Chondrocyte (in vitro differentiated cells): ENCODE measurements at regions not wholly inside any gene's neighbourhood (a gene's known extent, or its start where the extent isn't known, plus 50 kb on each side); places are given as distances from the start of the nearest gene placed in this dataset.

Experiments
- DNase-seq: peaks from one replicate; pipeline ENCODE4 v3.0.0; 2021; ENCODE audit warnings: mixed read lengths, low spot score
- H3K27ac Mint-ChIP-seq: one replicate; pipeline ENCODE4 v1.8.0; 2021; ENCODE audit warnings: mild to moderate bottlenecking, moderate library complexity, mixed read lengths; ENCODE audit not compliant: unreplicated experiment
- H3K27me3 Mint-ChIP-seq: 2 replicates; pipeline ENCODE4 v1.8.0; 2021; ENCODE audit warnings: low read depth, mixed read lengths
- H3K36me3 Mint-ChIP-seq: 2 replicates; pipeline ENCODE4 v1.8.0; 2021; ENCODE audit warnings: low read depth, mixed read lengths
- H3K4me1 Mint-ChIP-seq: 2 replicates; pipeline ENCODE4 v1.8.0; 2021; ENCODE audit warnings: low read depth, mild to moderate bottlenecking, mixed read lengths
- H3K4me3 Mint-ChIP-seq: one replicate; pipeline ENCODE4 v1.8.0; 2021; ENCODE audit warnings: mild to moderate bottlenecking, moderate library complexity, mixed read lengths; ENCODE audit not compliant: unreplicated experiment
- H3K9me3 Mint-ChIP-seq: 2 replicates; pipeline ENCODE4 v1.8.0; 2021; ENCODE audit warnings: low read depth, mixed read lengths
- TF ChIP-seq, protein P1 (sequence below): fragments of 200-600 bp; sonication (generic); IDR thresholded peaks from 2 replicates; pipeline ENCODE4 v1.5.0; 2021; ENCODE audit warnings: antibody characterized with exemption, mild to moderate bottlenecking, moderate library complexity

- peaks cover 9% of the 10 kb centered on the region for H3K27me3 Mint-ChIP-seq
- TF ChIP-seq, protein P1, sequence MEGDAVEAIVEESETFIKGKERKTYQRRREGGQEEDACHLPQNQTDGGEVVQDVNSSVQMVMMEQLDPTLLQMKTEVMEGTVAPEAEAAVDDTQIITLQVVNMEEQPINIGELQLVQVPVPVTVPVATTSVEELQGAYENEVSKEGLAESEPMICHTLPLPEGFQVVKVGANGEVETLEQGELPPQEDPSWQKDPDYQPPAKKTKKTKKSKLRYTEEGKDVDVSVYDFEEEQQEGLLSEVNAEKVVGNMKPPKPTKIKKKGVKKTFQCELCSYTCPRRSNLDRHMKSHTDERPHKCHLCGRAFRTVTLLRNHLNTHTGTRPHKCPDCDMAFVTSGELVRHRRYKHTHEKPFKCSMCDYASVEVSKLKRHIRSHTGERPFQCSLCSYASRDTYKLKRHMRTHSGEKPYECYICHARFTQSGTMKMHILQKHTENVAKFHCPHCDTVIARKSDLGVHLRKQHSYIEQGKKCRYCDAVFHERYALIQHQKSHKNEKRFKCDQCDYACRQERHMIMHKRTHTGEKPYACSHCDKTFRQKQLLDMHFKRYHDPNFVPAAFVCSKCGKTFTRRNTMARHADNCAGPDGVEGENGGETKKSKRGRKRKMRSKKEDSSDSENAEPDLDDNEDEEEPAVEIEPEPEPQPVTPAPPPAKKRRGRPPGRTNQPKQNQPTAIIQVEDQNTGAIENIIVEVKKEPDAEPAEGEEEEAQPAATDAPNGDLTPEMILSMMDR: no peak
- DNase-seq: no peak
- H3K4me1 Mint-ChIP-seq: no peaks in the 10 kb centered on the region
- H3K9me3 Mint-ChIP-seq: peaks cover 5% of the 10 kb centered on the region
- no peak overlapping the region for H3K4me3 Mint-ChIP-seq
- no peak overlapping the region for H3K27ac Mint-ChIP-seq
- no peaks in the 10 kb centered on the region for H3K36me3 Mint-ChIP-seq
These were observed 450.0 kb downstream of the IPMK start for GRCh38 chr10:57817741-57818140.

DNA sequence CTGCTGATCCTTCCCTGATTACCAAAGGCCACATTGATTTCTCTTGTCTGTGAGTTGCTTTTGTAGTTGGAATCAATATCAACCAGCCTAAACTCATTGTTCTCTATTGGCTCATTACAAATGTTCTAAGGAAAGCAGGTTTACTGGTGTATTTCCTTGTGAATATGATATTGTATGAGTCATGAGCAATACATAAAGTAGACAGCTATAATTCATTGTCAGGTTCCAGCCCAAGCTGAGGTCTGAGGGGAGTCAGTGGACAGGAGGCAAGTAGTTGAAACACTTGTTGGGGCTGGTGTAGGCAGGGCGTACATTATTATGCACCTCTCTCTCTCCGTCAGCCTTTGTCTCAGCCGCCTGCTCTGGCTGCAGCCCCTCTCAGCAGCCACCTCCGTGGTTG lies 451.7 kb downstream of the IPMK start:
- Mint-ChIP-seq H3K36me3 (no peaks in the 10 kb centered on the region), H3K27ac (no peak overlapping the region), H3K4me1 (no peaks in the 10 kb centered on the region), H3K9me3 (peaks cover 5% of the 10 kb centered on the region), H3K27me3 (peaks cover 20% of the 10 kb centered on the region), H3K4me3 (no peak overlapping the region)
- TF ChIP-seq, protein P1: no peak
- no peak for DNase-seq

- H3K27ac Mint-ChIP-seq: no peak overlapping the region
- H3K4me3 Mint-ChIP-seq: no peak overlapping the region
- no peaks in the 10 kb centered on the region for H3K36me3 Mint-ChIP-seq
- peaks cover 10% of the 10 kb centered on the region for H3K9me3 Mint-ChIP-seq
- no peak for DNase-seq
- no peaks in the 10 kb centered on the region for H3K4me1 Mint-ChIP-seq
- TF ChIP-seq, protein P1: no peak
- H3K27me3 Mint-ChIP-seq: peaks cover 28% of the 10 kb centered on the region
These were observed 457.7 kb downstream of the IPMK start for GRCh38 chr10:57809961-57810360.

DNA sequence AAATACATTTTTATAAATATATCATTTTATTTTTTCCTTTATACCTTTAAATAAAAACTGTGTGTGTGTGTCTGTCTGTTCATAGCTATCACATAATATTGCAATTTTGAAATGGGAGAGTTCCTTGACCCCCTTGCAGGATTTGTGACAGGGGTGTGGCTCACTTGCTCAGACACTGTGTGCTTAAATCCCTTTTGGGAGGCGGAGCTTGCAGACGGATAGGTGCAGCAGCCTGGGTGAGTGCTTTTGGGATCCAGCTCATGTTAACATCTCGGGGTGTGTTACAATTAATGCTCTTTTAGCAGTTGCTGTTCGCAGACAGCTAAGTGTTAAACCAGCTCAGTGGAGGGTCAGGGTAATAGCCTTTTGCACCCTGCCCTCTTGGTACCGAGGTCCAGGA lies 459.8 kb downstream of the IPMK start:
- Mint-ChIP-seq H3K36me3 (no peaks in the 10 kb centered on the region), H3K27ac (no peak overlapping the region), H3K4me1 (no peaks in the 10 kb centered on the region), H3K27me3 (peaks cover 35% of the 10 kb centered on the region), H3K9me3 (peaks cover 10% of the 10 kb centered on the region), H3K4me3 (no peak overlapping the region)
- TF ChIP-seq, protein P1: no peak
- DNase-seq: no peak

DNA sequence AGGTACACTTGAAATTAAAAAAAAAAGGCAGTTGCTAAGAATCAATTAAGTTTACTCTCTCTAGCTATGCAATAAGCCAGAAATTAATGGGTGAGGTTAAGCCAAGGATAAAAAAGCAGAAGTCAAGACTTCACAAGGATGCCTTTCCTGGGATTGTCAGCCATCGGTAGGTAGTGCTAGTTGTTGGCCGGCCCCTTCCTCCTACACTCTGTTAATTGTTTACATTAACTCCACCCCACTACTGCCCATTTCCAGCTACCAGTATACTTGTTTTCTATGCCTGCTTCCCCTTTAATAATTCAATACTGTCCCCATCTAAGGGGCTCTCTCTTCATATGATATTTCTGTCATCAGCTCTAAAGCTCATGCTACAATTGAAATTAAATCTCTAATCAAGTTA lies 461.0 kb downstream of the IPMK start:
- peaks cover 10% of the 10 kb centered on the region for H3K9me3 Mint-ChIP-seq
- H3K4me1 Mint-ChIP-seq: no peaks in the 10 kb centered on the region
- peaks cover 30% of the 10 kb centered on the region for H3K27me3 Mint-ChIP-seq
- no peak for DNase-seq
- no peak overlapping the region for H3K4me3 Mint-ChIP-seq
- no peak overlapping the region for H3K27ac Mint-ChIP-seq
- TF ChIP-seq, protein P1: no peak
- no peaks in the 10 kb centered on the region for H3K36me3 Mint-ChIP-seq
